ENCODE measurements at regions not wholly inside any gene's neighbourhood (a gene's known extent, or its start where the extent isn't known, plus 50 kb on each side); places are given as distances from the start of the nearest gene placed in this dataset.

DNA sequence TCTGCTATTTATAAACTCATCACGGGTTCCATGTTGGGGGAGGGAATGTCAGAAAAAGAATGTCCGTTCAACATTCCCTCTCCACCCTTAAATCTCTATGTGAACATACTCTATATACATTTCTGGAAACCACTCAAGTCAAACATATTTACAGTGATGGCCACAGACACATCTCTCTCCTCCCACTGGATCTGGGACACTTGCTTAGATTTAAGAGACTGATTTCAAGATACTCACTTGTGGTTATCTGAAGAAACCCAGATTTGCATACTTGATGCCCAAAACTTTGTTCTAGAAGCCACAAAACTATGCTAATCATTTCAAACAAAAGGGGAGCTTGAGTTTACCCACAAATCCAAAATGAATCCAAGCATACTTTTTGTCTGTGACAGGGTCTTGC is 182.9 kb upstream of the SOX9 start:
- Histone ChIP-seq H2AFZ (ENCODE audit: low read length) (no peak overlapping the region), H3K79me2 (ENCODE audit: insufficient read depth, low read length) (no peaks in the 10 kb centered on the region), H3K9me2 (replicated peaks; ENCODE audit: low read depth, low read length) (no peaks in the 10 kb centered on the region), H3K27me3 (ENCODE audit: insufficient read depth, low read length, poor library complexity, severe bottlenecking) (no peaks in the 10 kb centered on the region), H3K4me1 (ENCODE audit: insufficient read depth, low read length, poor library complexity, severe bottlenecking) (no peaks in the 10 kb centered on the region), H3K4me3 (ENCODE audit: low read length, poor library complexity, severe bottlenecking) (no peak overlapping the region), H3K4me2 (ENCODE audit: low read depth, low read length, poor library complexity, severe bottlenecking) (no peak overlapping the region), H4K20me1 (ENCODE audit: insufficient read depth, low read length, poor library complexity, severe bottlenecking) (no peaks in the 10 kb centered on the region), H3K9ac (ENCODE audit: low read depth, low read length, poor library complexity, severe bottlenecking) (no peak overlapping the region), H3K9me3 (ENCODE audit: insufficient read depth, low read depth, low read length) (no peaks in the 10 kb centered on the region; the same call in 1 of the 2 replicates), H3F3A (ENCODE audit: low read depth) (no peaks in the 10 kb centered on the region), H3K36me3 (ENCODE audit: insufficient read depth, low read length) (no peaks in the 10 kb centered on the region)
- TF ChIP-seq EZH2phosphoT487 (IDR thresholded peaks at IDR 0.05; ENCODE audit: borderline replicate concordance) (no peak), CTCF (conservative IDR thresholded peaks at IDR 0.05; ENCODE audit: low read length) (no peak)

- no peaks in the 10 kb centered on the region; the same call in 1 of the 2 replicates for H3K9me3 ChIP-seq (ENCODE audit: insufficient read depth, low read depth, low read length)
- TF ChIP-seq CTCF (conservative IDR thresholded peaks at IDR 0.05; ENCODE audit: low read length) (no peak), EZH2phosphoT487 (IDR thresholded peaks at IDR 0.05; ENCODE audit: borderline replicate concordance) (no peak)
- H3K27me3 ChIP-seq (ENCODE audit: insufficient read depth, low read length, poor library complexity, severe bottlenecking), result no peaks in the 10 kb centered on the region
- no peak overlapping the region for H3K4me3 ChIP-seq (ENCODE audit: low read length, poor library complexity, severe bottlenecking)
- no peaks in the 10 kb centered on the region for H3F3A ChIP-seq (ENCODE audit: low read depth)
- no peak overlapping the region for H3K9ac ChIP-seq (ENCODE audit: low read depth, low read length, poor library complexity, severe bottlenecking)
- H3K4me2 ChIP-seq (ENCODE audit: low read depth, low read length, poor library complexity, severe bottlenecking), result no peak overlapping the region
- H4K20me1 ChIP-seq (ENCODE audit: insufficient read depth, low read length, poor library complexity, severe bottlenecking), result no peaks in the 10 kb centered on the region
- no peaks in the 10 kb centered on the region for H3K36me3 ChIP-seq (ENCODE audit: insufficient read depth, low read length)
- no peak overlapping the region for H2AFZ ChIP-seq (ENCODE audit: low read length)
- H3K79me2 ChIP-seq (ENCODE audit: insufficient read depth, low read length), result no peaks in the 10 kb centered on the region
- H3K4me1 ChIP-seq (ENCODE audit: insufficient read depth, low read length, poor library complexity, severe bottlenecking), result no peaks in the 10 kb centered on the region
- H3K9me2 ChIP-seq (replicated peaks; ENCODE audit: low read depth, low read length), result no peaks in the 10 kb centered on the region
Measured at GRCh38 chr17:71938340-71939010, 182.3 kb upstream of the SOX9 start.

- Histone ChIP-seq H3K79me2 (ENCODE audit: insufficient read depth, low read length) (no peaks in the 10 kb centered on the region), H4K20me1 (ENCODE audit: insufficient read depth, low read length, poor library complexity, severe bottlenecking) (no peaks in the 10 kb centered on the region), H3K4me1 (ENCODE audit: insufficient read depth, low read length, poor library complexity, severe bottlenecking) (no peaks in the 10 kb centered on the region), H3K4me2 (ENCODE audit: low read depth, low read length, poor library complexity, severe bottlenecking) (no peak overlapping the region), H3K9ac (ENCODE audit: low read depth, low read length, poor library complexity, severe bottlenecking) (no peak overlapping the region), H3K36me3 (ENCODE audit: insufficient read depth, low read length) (no peaks in the 10 kb centered on the region), H3K27me3 (ENCODE audit: insufficient read depth, low read length, poor library complexity, severe bottlenecking) (no peaks in the 10 kb centered on the region), H3K4me3 (ENCODE audit: low read length, poor library complexity, severe bottlenecking) (no peak overlapping the region), H3K9me3 (ENCODE audit: insufficient read depth, low read depth, low read length) (no peaks in the 10 kb centered on the region; the same call in 1 of the 2 replicates), H3F3A (ENCODE audit: low read depth) (no peaks in the 10 kb centered on the region), H3K9me2 (replicated peaks; ENCODE audit: low read depth, low read length) (no peaks in the 10 kb centered on the region), H2AFZ (ENCODE audit: low read length) (no peak overlapping the region)
- TF ChIP-seq EZH2phosphoT487 (IDR thresholded peaks at IDR 0.05; ENCODE audit: borderline replicate concordance) (no peak), CTCF (conservative IDR thresholded peaks at IDR 0.05; ENCODE audit: low read length) (no peak)
Measured at GRCh38 chr17:71941920-71942319, 178.9 kb upstream of the SOX9 start.

Measured in Loucy (cell line).